Activated naive CD8-positive, alpha-beta T cell (primary cell): ENCODE measurements at regions not wholly inside any gene's neighbourhood (a gene's known extent, or its start where the extent isn't known, plus 50 kb on each side); places are given as distances from the start of the nearest gene placed in this dataset.

Experiments used
- H3K27ac Mint-ChIP-seq: one replicate; pipeline ENCODE4 v1.8.0; 2021; ENCODE audit warnings: mixed read lengths
- H3K27me3 Mint-ChIP-seq: one replicate; pipeline ENCODE4 v1.8.0; 2021; ENCODE audit warnings: mixed read lengths
- H3K36me3 Mint-ChIP-seq: one replicate; pipeline ENCODE4 v1.8.0; 2021; ENCODE audit warnings: mixed read lengths
- H3K4me1 Mint-ChIP-seq: one replicate; pipeline ENCODE4 v1.8.0; 2021; ENCODE audit warnings: low read depth, mixed read lengths
- H3K4me3 Mint-ChIP-seq: one replicate; pipeline ENCODE4 v1.8.0; 2021; ENCODE audit warnings: mild to moderate bottlenecking, mixed read lengths
- H3K9me3 Mint-ChIP-seq: one replicate; pipeline ENCODE4 v1.8.0; 2021; ENCODE audit warnings: low read depth, mixed read lengths

GRCh38 chr5:81914696-81915095 lies 57.1 kb upstream of the ATG10 start:
- peaks cover 6% of the 10 kb centered on the region for H3K9me3 Mint-ChIP-seq
- no peaks in the 10 kb centered on the region for H3K36me3 Mint-ChIP-seq

GRCh38 chr5:81912933-81913332 lies 58.9 kb upstream of the ATG10 start:
- H3K27ac Mint-ChIP-seq: no peak overlapping the region
- no peak overlapping the region for H3K4me3 Mint-ChIP-seq
- H3K9me3 Mint-ChIP-seq: peaks cover 6% of the 10 kb centered on the region
- H3K27me3 Mint-ChIP-seq: no peaks in the 10 kb centered on the region
- H3K4me1 Mint-ChIP-seq: no peaks in the 10 kb centered on the region
- H3K36me3 Mint-ChIP-seq: no peaks in the 10 kb centered on the region

More at GRCh38 chr5:81914696-81915095, 57.1 kb upstream of the ATG10 start:
- Mint-ChIP-seq H3K27me3 (no peaks in the 10 kb centered on the region), H3K27ac (no peak overlapping the region), H3K4me3 (no peak overlapping the region), H3K4me1 (no peaks in the 10 kb centered on the region)

GRCh38 chr5:81909677-81910076 lies 62.1 kb upstream of the ATG10 start:
- Mint-ChIP-seq H3K36me3 (no peaks in the 10 kb centered on the region), H3K27ac (no peak overlapping the region), H3K4me3 (no peak overlapping the region), H3K27me3 (no peaks in the 10 kb centered on the region), H3K9me3 (peaks cover 3% of the 10 kb centered on the region), H3K4me1 (no peaks in the 10 kb centered on the region)

GRCh38 chr5:81908771-81909170 lies 63.1 kb upstream of the ATG10 start:
- Mint-ChIP-seq H3K36me3 (no peaks in the 10 kb centered on the region), H3K27ac (no peak overlapping the region), H3K27me3 (no peaks in the 10 kb centered on the region), H3K9me3 (no peaks in the 10 kb centered on the region), H3K4me3 (no peak overlapping the region), H3K4me1 (no peaks in the 10 kb centered on the region)

GRCh38 chr5:81908044-81908443 lies 63.8 kb upstream of the ATG10 start:
- Mint-ChIP-seq H3K9me3 (no peaks in the 10 kb centered on the region), H3K36me3 (no peaks in the 10 kb centered on the region), H3K4me3 (no peak overlapping the region), H3K27ac (no peak overlapping the region), H3K4me1 (no peaks in the 10 kb centered on the region), H3K27me3 (no peaks in the 10 kb centered on the region)

GRCh38 chr5:81907012-81907635 lies 64.7 kb upstream of the ATG10 start:
- no peaks in the 10 kb centered on the region for H3K4me1 Mint-ChIP-seq
- H3K27me3 Mint-ChIP-seq: no peaks in the 10 kb centered on the region
- no peak overlapping the region for H3K27ac Mint-ChIP-seq
- no peak overlapping the region for H3K4me3 Mint-ChIP-seq
- H3K9me3 Mint-ChIP-seq: no peaks in the 10 kb centered on the region
- no peaks in the 10 kb centered on the region for H3K36me3 Mint-ChIP-seq

GRCh38 chr5:81906086-81906485 lies 65.7 kb upstream of the ATG10 start:
- Mint-ChIP-seq H3K36me3 (peaks cover 3% of the 10 kb centered on the region), H3K4me3 (no peak overlapping the region), H3K4me1 (no peaks in the 10 kb centered on the region), H3K27me3 (no peaks in the 10 kb centered on the region), H3K27ac (no peak overlapping the region), H3K9me3 (peaks cover 9% of the 10 kb centered on the region)

- Mint-ChIP-seq H3K4me3 (no peak overlapping the region), H3K36me3 (peaks cover 7% of the 10 kb centered on the region), H3K27ac (no peak overlapping the region), H3K9me3 (peaks cover 18% of the 10 kb centered on the region), H3K27me3 (no peaks in the 10 kb centered on the region), H3K4me1 (no peaks in the 10 kb centered on the region)
Observed at GRCh38 chr5:81904861-81905260, 67.0 kb upstream of the ATG10 start.

- Mint-ChIP-seq H3K27me3 (no peaks in the 10 kb centered on the region), H3K9me3 (peaks cover 19% of the 10 kb centered on the region), H3K27ac (no peak overlapping the region), H3K4me3 (no peak overlapping the region), H3K4me1 (no peaks in the 10 kb centered on the region), H3K36me3 (peaks cover 8% of the 10 kb centered on the region)
Observed at GRCh38 chr5:81904166-81904565, 67.7 kb upstream of the ATG10 start.

GRCh38 chr5:81901586-81901985 lies 70.2 kb upstream of the ATG10 start:
- no peaks in the 10 kb centered on the region for H3K4me1 Mint-ChIP-seq
- peaks cover 19% of the 10 kb centered on the region for H3K9me3 Mint-ChIP-seq
- no peak overlapping the region for H3K27ac Mint-ChIP-seq
- peaks cover 10% of the 10 kb centered on the region for H3K36me3 Mint-ChIP-seq
- no peak overlapping the region for H3K4me3 Mint-ChIP-seq
- H3K27me3 Mint-ChIP-seq: no peaks in the 10 kb centered on the region

GRCh38 chr5:81899123-81899522 lies 72.7 kb upstream of the ATG10 start:
- H3K27ac Mint-ChIP-seq: no peak overlapping the region
- H3K36me3 Mint-ChIP-seq: peaks cover 10% of the 10 kb centered on the region
- no peaks in the 10 kb centered on the region for H3K4me1 Mint-ChIP-seq
- H3K27me3 Mint-ChIP-seq: no peaks in the 10 kb centered on the region
- H3K4me3 Mint-ChIP-seq: no peak overlapping the region
- H3K9me3 Mint-ChIP-seq: peaks cover 19% of the 10 kb centered on the region

GRCh38 chr5:81898403-81898802 lies 73.4 kb upstream of the ATG10 start:
- Mint-ChIP-seq H3K27ac (no peak overlapping the region), H3K27me3 (no peaks in the 10 kb centered on the region), H3K4me1 (no peaks in the 10 kb centered on the region), H3K9me3 (peaks cover 19% of the 10 kb centered on the region), H3K4me3 (no peak overlapping the region), H3K36me3 (peaks cover 10% of the 10 kb centered on the region)

- Mint-ChIP-seq H3K27me3 (no peaks in the 10 kb centered on the region), H3K4me3 (no peak overlapping the region), H3K36me3 (peaks cover 10% of the 10 kb centered on the region), H3K4me1 (no peaks in the 10 kb centered on the region), H3K27ac (no peak overlapping the region), H3K9me3 (peaks cover 20% of the 10 kb centered on the region)
Observed at GRCh38 chr5:81896764-81897163, 75.1 kb upstream of the ATG10 start.

GRCh38 chr5:81895307-81895706 lies 76.5 kb upstream of the ATG10 start:
- H3K27me3 Mint-ChIP-seq: no peaks in the 10 kb centered on the region
- no peak overlapping the region for H3K27ac Mint-ChIP-seq
- no peak overlapping the region for H3K4me3 Mint-ChIP-seq
- no peaks in the 10 kb centered on the region for H3K4me1 Mint-ChIP-seq
- peaks cover 7% of the 10 kb centered on the region for H3K36me3 Mint-ChIP-seq
- peaks cover 9% of the 10 kb centered on the region for H3K9me3 Mint-ChIP-seq

- Mint-ChIP-seq H3K27ac (no peak overlapping the region), H3K4me1 (no peaks in the 10 kb centered on the region), H3K36me3 (peaks cover 8% of the 10 kb centered on the region), H3K27me3 (no peaks in the 10 kb centered on the region), H3K9me3 (peaks cover 3% of the 10 kb centered on the region), H3K4me3 (no peak overlapping the region)
Observed at GRCh38 chr5:81893961-81894360, 77.9 kb upstream of the ATG10 start.

GRCh38 chr5:81884871-81885270 lies 87.0 kb upstream of the ATG10 start:
- no peak overlapping the region for H3K4me3 Mint-ChIP-seq
- no peaks in the 10 kb centered on the region for H3K4me1 Mint-ChIP-seq
- no peaks in the 10 kb centered on the region for H3K9me3 Mint-ChIP-seq
- H3K27me3 Mint-ChIP-seq: no peaks in the 10 kb centered on the region
- no peak overlapping the region for H3K27ac Mint-ChIP-seq
- H3K36me3 Mint-ChIP-seq: no peaks in the 10 kb centered on the region
